Esophagus squamous epithelium (tissue), 4 donors: ENCODE measurements at regions not wholly inside any gene's neighbourhood (a gene's known extent, or its start where the extent isn't known, plus 50 kb on each side); places are given as distances from the start of the nearest gene placed in this dataset.

ENCODE experiments used
- CTCF ChIP-seq, 6 experiments: fragments of 450-650 bp in 4 of 6; fragments of 200-600 bp in 2 of 6; sonication (generic) in 2 of 6; IDR thresholded peaks; one replicate each; pipeline ENCODE4 v1.5.1; 2016 to 2019; ENCODE audit warnings: antibody characterized with exemption in 6 of 6, mild to moderate bottlenecking in 4 of 6, moderate library complexity in 4 of 6
- POLR2A ChIP-seq, 4 donors: fragments of 450-650 bp; IDR thresholded peaks; one replicate each; pipeline ENCODE4 v1.6.1; 2017; ENCODE audit warnings: antibody characterized with exemption in 4 of 4, mild to moderate bottlenecking in 4 of 4, moderate library complexity in 3 of 4

DNA sequence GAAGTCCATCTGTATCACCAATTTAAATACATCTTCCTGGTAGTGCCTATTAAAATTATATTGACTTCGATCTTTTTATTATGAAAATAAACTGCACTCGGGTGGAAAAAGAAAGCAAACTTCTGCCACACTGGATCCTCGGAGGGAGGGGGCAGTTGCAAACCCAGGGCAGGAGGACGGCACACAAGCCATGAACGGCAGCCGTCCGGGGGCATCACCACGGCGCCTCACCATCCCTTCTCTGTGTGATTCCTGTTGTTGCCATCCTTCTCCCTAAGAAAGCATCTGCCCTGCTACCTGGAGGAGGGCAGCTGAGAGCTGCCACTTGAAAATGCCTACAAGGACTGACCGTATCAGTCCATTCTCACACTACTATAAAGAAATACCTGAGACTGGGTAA is 53.9 kb upstream of the ENPP7 start:
- TF ChIP-seq CTCF (IDR thresholded peaks at IDR 0.05) (no peak), POLR2A (IDR thresholded peaks at IDR 0.05) (no peak)
